HEK293T (cell line): ENCODE measurements at regions not wholly inside any gene's neighbourhood (a gene's known extent, or its start where the extent isn't known, plus 50 kb on each side); places are given as distances from the start of the nearest gene placed in this dataset.

Experiments
- CTCF ChIA-PET: fragments of 350-600 bp; formaldehyde crosslinking; extraction: SDS; loops from one replicate; lab custom pipeline; 2021; ENCODE audit warnings: antibody characterized with exemption, inconsistent platforms; lab: Yijun Ruan, JAX
- POLR2A ChIA-PET: fragments of 350-600 bp; formaldehyde crosslinking; extraction: SDS; loops from one replicate; lab custom pipeline; 2020; ENCODE audit warnings: antibody characterized with exemption, inconsistent platforms; lab: Yijun Ruan, JAX
- DNase-seq: peaks from one replicate; pipeline ENCODE4 v3.0.0; 2012; ENCODE audit warnings: mixed read lengths; ENCODE audit errors: extremely low spot score
- ARNT ChIP-seq: fragments of 450-650 bp; IDR thresholded peaks from 2 replicates; pipeline ENCODE4 v1.6.1; 2017; ENCODE audit warnings: mild to moderate bottlenecking
- BHLHE40 ChIP-seq: fragments of 450-650 bp; IDR thresholded peaks from 2 replicates; pipeline ENCODE4 v1.6.1; 2016; ENCODE audit warnings: mild to moderate bottlenecking, moderate library complexity, borderline replicate concordance
- CTBP1 ChIP-seq: fragments of 450-650 bp; IDR thresholded peaks from 2 replicates; pipeline ENCODE4 v1.6.1; 2016; ENCODE audit warnings: borderline replicate concordance
- ELF4 ChIP-seq: fragments of 450-650 bp; IDR thresholded peaks from 2 replicates; pipeline ENCODE4 v1.6.1; 2017; ENCODE audit warnings: antibody characterized with exemption
- FOXA1 ChIP-seq: fragments of 450-650 bp; IDR thresholded peaks from 2 replicates; pipeline ENCODE4 v1.6.1; 2016; ENCODE audit warnings: mild to moderate bottlenecking
- FOXK2 ChIP-seq: fragments of 450-650 bp; IDR thresholded peaks from 2 replicates; pipeline ENCODE4 v1.6.1; 2016; ENCODE audit warnings: mild to moderate bottlenecking
- FOXM1 ChIP-seq: fragments of 450-650 bp; IDR thresholded peaks from 2 replicates; pipeline ENCODE4 v1.6.1; 2017; ENCODE audit warnings: mild to moderate bottlenecking, borderline replicate concordance
- HDGF ChIP-seq: fragments of 450-650 bp; IDR thresholded peaks from 2 replicates; pipeline ENCODE4 v1.6.1; 2017; ENCODE audit warnings: antibody characterized with exemption, borderline replicate concordance
- L3MBTL2 ChIP-seq: fragments of 450-650 bp; conservative IDR thresholded peaks from 2 replicates; pipeline ENCODE4 v1.6.1; 2016; ENCODE audit warnings: mild to moderate bottlenecking
- LEF1 ChIP-seq: fragments of 450-650 bp; IDR thresholded peaks from 2 replicates; pipeline ENCODE4 v1.6.1; 2017; ENCODE audit warnings: mild to moderate bottlenecking, borderline replicate concordance
- NFRKB ChIP-seq: fragments of 450-650 bp; IDR thresholded peaks from 2 replicates; pipeline ENCODE4 v1.6.1; 2016; ENCODE audit warnings: mild to moderate bottlenecking, moderate library complexity
- PKNOX1 ChIP-seq: fragments of 450-650 bp; IDR thresholded peaks from 2 replicates; pipeline ENCODE4 v1.6.1; 2016
- SP1 ChIP-seq: fragments of 450-650 bp; IDR thresholded peaks from 2 replicates; pipeline ENCODE4 v1.6.1; 2017
- SUZ12 ChIP-seq: fragments of 450-650 bp; IDR thresholded peaks from 2 replicates; pipeline ENCODE4 v1.6.1; 2016; ENCODE audit warnings: mild to moderate bottlenecking
- TARDBP ChIP-seq: fragments of 450-650 bp; IDR thresholded peaks from 2 replicates; pipeline ENCODE4 v1.6.1; 2016
- ZNF384 ChIP-seq: fragments of 450-650 bp; IDR thresholded peaks from 2 replicates; pipeline ENCODE4 v1.6.1; 2016

DNA sequence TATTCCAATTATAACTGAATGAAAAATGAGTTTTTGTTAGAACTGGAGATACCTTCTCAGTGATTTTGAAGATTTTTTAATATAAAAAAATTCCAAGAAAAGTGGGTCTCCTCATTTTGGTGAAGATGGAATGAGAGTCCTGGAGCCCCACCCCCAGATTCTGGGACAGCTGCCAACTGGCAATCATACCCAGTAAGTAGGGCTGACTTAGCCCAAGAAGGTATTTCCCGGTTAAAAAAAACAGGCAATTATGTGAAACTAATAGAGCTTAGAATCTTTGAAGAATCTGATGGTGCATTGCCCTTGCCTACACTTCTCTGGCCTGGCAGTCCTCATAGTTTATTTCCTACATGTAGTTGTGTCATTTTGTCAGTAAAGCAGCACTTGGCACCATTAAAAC lies 52.8 kb upstream of the VWDE start:
- TF ChIP-seq FOXA1, result no peak
- no peak for TF ChIP-seq TARDBP
- no peak for TF ChIP-seq CTBP1
- no peak for TF ChIP-seq FOXK2
- CTCF ChIA-PET, result no interaction called here
- no peak for DNase-seq
- POLR2A ChIA-PET, result no interaction called here

GRCh38 chr7:12458520-12459131 lies 55.0 kb upstream of the VWDE start:
- POLR2A ChIA-PET, result no interaction called here
- CTCF ChIA-PET, result interaction anchor here (0.5 to 2.2 kb wide), 19 partner anchors 14 to 221 kb away, joined by 3 to 23 read pairs (median 4); no protein-coding TSS in a partner anchor
- DNase-seq, result peak; percentile 49
- no peak for TF ChIP-seq SP1
- no peak for TF ChIP-seq FOXK2
- TF ChIP-seq FOXA1, result no peak

DNA sequence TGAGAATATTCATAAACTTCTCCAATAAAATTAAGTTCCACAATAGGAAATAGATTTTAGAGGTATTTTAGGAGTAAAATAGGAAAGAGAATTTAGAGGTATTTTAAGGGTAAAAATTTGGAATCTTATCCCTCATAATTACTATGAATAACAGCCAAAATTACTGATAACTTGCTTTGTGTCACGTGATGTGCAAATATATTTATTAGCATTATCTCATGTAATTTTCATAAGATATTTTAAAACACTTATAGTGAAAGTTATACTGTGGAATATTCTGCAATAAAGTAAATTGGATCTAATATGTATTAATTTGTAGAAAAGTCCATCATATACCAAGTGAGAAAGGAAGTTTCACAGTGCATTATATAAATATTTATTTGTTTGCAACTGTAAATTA lies 64.2 kb upstream of the VWDE start:
- ChIA-PET CTCF (no interaction called here), POLR2A (no interaction called here)
- no peak for DNase-seq
- TF ChIP-seq PKNOX1 (no peak), NFRKB (no peak), SUZ12 (no peak), FOXM1 (no peak), HDGF (no peak), SP1 (no peak)

- TF ChIP-seq TARDBP, result no peak
- TF ChIP-seq NFRKB, result no peak
- no peak for TF ChIP-seq HDGF
- TF ChIP-seq ZNF384, result no peak
- TF ChIP-seq FOXA1, result no peak
- no peak for TF ChIP-seq ELF4
- no peak for TF ChIP-seq LEF1
- no peak for TF ChIP-seq BHLHE40
- no peak for TF ChIP-seq SP1
- TF ChIP-seq FOXM1, result no peak
- TF ChIP-seq SUZ12, result no peak
- no peak for TF ChIP-seq FOXK2
- TF ChIP-seq ARNT, result no peak
- no peak for TF ChIP-seq PKNOX1
- no peak for TF ChIP-seq CTBP1
- TF ChIP-seq L3MBTL2, result no peak
- DNase-seq, result no peak
- CTCF ChIA-PET, result no interaction called here
- POLR2A ChIA-PET, result no interaction called here
Observed at GRCh38 chr7:12469568-12469967, 65.9 kb upstream of the VWDE start.

DNA sequence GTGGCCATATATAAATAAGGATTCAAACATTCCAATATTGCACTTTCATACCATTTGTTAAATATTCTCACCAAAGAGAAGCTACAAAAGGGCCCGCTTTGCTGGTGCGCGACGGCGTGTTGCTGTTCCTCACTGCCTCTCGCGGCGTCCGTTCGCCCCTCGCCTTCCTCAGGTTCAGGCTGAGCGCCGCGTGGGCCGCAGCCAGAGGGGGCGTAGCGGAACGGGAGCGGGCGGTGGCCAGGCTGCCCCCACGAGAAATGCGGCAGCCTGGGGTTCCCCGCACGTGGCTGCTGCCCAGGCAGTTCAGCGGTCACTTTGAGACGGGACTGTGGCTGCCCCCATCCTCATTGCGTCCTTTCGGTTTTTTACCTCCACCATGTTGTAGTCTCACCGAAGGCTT lies 67.3 kb upstream of the VWDE start:
- DNase-seq, result no peak
- POLR2A ChIA-PET, result no interaction called here
- CTCF ChIA-PET, result no interaction called here
- no peak for TF ChIP-seq SP1
- TF ChIP-seq FOXA1, result no peak
- no peak for TF ChIP-seq CTBP1
- TF ChIP-seq HDGF, result no peak
- no peak for TF ChIP-seq PKNOX1
- no peak for TF ChIP-seq LEF1
- no peak for TF ChIP-seq L3MBTL2
- TF ChIP-seq ELF4, result no peak
- TF ChIP-seq TARDBP, result no peak
- TF ChIP-seq FOXM1, result no peak
- TF ChIP-seq BHLHE40, result no peak

GRCh38 chr7:12474035-12474434 lies 70.4 kb upstream of the VWDE start:
- TF ChIP-seq PKNOX1, result no peak
- no peak for TF ChIP-seq SUZ12
- no peak for TF ChIP-seq FOXK2
- TF ChIP-seq LEF1, result no peak
- TF ChIP-seq TARDBP, result no peak
- no peak for TF ChIP-seq FOXM1
- TF ChIP-seq ARNT, result no peak
- TF ChIP-seq CTBP1, result no peak
- TF ChIP-seq ELF4, result no peak
- no peak for TF ChIP-seq NFRKB
- no peak for TF ChIP-seq L3MBTL2
- TF ChIP-seq FOXA1, result no peak
- TF ChIP-seq ZNF384, result no peak
- TF ChIP-seq HDGF, result no peak
- TF ChIP-seq SP1, result no peak
- TF ChIP-seq BHLHE40, result no peak
- no peak for DNase-seq
- ChIA-PET POLR2A (no interaction called here), CTCF (no interaction called here)
